ENCODE measurements at regions not wholly inside any gene's neighbourhood (a gene's known extent, or its start where the extent isn't known, plus 50 kb on each side); places are given as distances from the start of the nearest gene placed in this dataset.

DNA sequence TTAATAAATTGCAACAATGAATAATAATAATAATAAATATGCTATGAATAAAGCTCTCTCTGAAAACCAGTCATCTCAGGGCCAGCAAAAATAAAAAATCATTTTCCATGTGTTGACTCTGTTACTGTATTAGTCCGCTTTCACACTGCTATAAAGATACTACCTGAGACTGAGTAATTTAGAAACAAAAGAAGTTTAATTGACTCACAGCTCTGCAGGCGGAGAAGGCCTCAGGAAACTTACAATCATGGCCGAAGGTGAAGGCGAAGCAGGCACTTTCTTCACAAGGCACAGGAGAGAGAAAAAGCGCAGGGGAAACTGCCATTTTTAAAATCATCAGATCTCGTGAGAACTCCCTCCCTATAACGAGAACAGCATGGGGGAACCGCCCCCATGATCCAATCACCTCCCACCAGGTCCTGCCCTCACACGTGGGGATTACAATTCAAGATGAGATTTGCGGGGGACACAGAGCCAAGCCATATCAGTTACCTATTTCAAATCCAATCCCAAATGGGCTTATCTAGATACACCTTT is 224.1 kb downstream of the IGSF11 start:
- Histone ChIP-seq H3K4me1 (ENCODE audit: control insufficient read depth in 5 of 5, insufficient read depth in 5 of 5, low read length in 5 of 5) (peaks cover 0 to 17% (median 0%) of the 10 kb centered on the region in 5 donors), H3K9me3 (ENCODE audit: control insufficient read depth in 4 of 4, insufficient read depth in 3 of 4, low read length in 3 of 4) (no peaks in the 10 kb centered on the region), H3K36me3 (ENCODE audit: control insufficient read depth in 4 of 4, insufficient read depth in 4 of 4, low read length in 4 of 4) (no peaks in the 10 kb centered on the region), H3K9ac (ENCODE audit: insufficient read depth in 1 of 2, low read length in 2 of 2) (no peak overlapping the region), H3K27ac (ENCODE audit: low read depth in 1 of 2, low read length in 1 of 2) (no peak overlapping the region), H3K27me3 (ENCODE audit: control insufficient read depth in 3 of 3, insufficient read depth in 3 of 3, low read length in 2 of 3) (no peaks in the 10 kb centered on the region), H3K4me3 (no peak overlapping the region)
- TF ChIP-seq, protein P1, sequence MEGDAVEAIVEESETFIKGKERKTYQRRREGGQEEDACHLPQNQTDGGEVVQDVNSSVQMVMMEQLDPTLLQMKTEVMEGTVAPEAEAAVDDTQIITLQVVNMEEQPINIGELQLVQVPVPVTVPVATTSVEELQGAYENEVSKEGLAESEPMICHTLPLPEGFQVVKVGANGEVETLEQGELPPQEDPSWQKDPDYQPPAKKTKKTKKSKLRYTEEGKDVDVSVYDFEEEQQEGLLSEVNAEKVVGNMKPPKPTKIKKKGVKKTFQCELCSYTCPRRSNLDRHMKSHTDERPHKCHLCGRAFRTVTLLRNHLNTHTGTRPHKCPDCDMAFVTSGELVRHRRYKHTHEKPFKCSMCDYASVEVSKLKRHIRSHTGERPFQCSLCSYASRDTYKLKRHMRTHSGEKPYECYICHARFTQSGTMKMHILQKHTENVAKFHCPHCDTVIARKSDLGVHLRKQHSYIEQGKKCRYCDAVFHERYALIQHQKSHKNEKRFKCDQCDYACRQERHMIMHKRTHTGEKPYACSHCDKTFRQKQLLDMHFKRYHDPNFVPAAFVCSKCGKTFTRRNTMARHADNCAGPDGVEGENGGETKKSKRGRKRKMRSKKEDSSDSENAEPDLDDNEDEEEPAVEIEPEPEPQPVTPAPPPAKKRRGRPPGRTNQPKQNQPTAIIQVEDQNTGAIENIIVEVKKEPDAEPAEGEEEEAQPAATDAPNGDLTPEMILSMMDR (IDR thresholded peaks at IDR 0.05; ENCODE audit: control extremely low read depth, extremely low read depth) = no peak
- no peak for DNase-seq
- WGBS, 2 donors = 85 to 89% methylated on average over 10 of the region's 10 CpGs
- ATAC-seq (ENCODE audit: insufficient read depth, low FRiP score) = no peak

DNA sequence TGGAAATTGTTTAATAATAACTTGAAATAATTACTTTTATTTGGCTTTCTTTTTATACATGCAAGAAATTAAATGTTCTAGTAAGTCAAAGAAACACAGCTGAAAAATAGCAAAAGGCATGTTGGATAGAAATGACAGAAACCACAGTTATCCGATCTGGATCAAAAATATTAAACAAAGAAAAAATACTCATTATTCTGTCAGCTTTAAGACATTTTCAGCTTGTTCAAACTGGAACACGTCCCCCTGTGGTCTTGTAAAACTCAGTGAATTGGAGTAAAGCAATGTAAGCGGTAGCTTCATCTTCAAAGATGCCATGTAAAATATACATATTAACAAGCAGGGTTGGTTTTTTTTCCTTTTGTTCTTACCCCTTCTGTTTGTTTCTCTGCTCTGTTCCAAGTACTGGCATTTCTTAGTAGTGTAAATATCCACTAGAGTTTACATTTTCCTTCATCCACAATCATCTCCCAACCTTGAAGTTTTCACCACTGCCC is 223.4 kb downstream of the IGSF11 start:
- Histone ChIP-seq H3K9me3 (ENCODE audit: control insufficient read depth in 4 of 4, insufficient read depth in 3 of 4, low read length in 3 of 4) (no peaks in the 10 kb centered on the region), H3K4me1 (ENCODE audit: control insufficient read depth in 5 of 5, insufficient read depth in 5 of 5, low read length in 5 of 5) (peaks cover 0 to 17% (median 0%) of the 10 kb centered on the region in 5 donors), H3K9ac (ENCODE audit: insufficient read depth in 1 of 2, low read length in 2 of 2) (peak overlapping the region in 1 of 2 donors; percentile 3), H3K27me3 (ENCODE audit: control insufficient read depth in 3 of 3, insufficient read depth in 3 of 3, low read length in 2 of 3) (no peaks in the 10 kb centered on the region), H3K27ac (ENCODE audit: low read depth in 1 of 2, low read length in 1 of 2) (no peak overlapping the region), H3K36me3 (ENCODE audit: control insufficient read depth in 4 of 4, insufficient read depth in 4 of 4, low read length in 4 of 4) (no peaks in the 10 kb centered on the region), H3K4me3 (no peak overlapping the region)
- DNase-seq (peak in 2 of 3 donors; percentile 76 to 91), ATAC-seq (ENCODE audit: insufficient read depth, low FRiP score) (no peak)
- TF ChIP-seq, protein P1 (IDR thresholded peaks at IDR 0.05; ENCODE audit: control extremely low read depth, extremely low read depth) = no peak
- 69 to 78% methylated on average over 3 of the region's 3 CpGs for WGBS, 2 donors

DNA sequence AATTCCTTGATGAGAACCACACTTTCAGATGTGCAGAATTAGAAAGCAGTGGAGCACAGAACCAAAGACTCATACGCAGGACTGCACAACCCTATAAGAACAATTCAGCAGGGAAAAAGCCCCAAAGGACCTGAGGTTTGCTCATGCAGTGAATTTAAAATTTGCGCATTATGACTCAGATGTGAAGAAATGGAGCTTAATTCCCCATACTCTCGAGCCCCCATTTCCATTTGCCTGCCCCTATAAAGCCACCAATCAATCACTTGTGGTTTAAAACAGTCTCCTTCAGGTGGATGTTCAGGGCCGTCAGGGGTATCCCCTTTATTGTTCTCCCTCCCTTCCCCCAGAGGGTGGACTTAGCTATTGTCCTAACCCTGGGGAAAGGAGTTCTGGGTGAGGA is 221.2 kb downstream of the IGSF11 start:
- 70 to 74% methylated on average over 4 of the region's 4 CpGs for WGBS, 2 donors
- no peaks in the 10 kb centered on the region for H3K27me3 ChIP-seq (ENCODE audit: control insufficient read depth in 3 of 3, insufficient read depth in 3 of 3, low read length in 2 of 3)
- H3K9ac ChIP-seq (ENCODE audit: insufficient read depth in 1 of 2, low read length in 2 of 2) = no peak overlapping the region
- H3K9me3 ChIP-seq (ENCODE audit: control insufficient read depth in 4 of 4, insufficient read depth in 3 of 4, low read length in 3 of 4) = no peaks in the 10 kb centered on the region
- TF ChIP-seq, protein P1 (IDR thresholded peaks at IDR 0.05; ENCODE audit: control extremely low read depth, extremely low read depth) = no peak
- DNase-seq (no peak), ATAC-seq (ENCODE audit: insufficient read depth, low FRiP score) (no peak)
- H3K27ac ChIP-seq (ENCODE audit: low read depth in 1 of 2, low read length in 1 of 2) = no peak overlapping the region
- no peaks in the 10 kb centered on the region for H3K36me3 ChIP-seq (ENCODE audit: control insufficient read depth in 4 of 4, insufficient read depth in 4 of 4, low read length in 4 of 4)
- peaks cover 0 to 24% (median 0%) of the 10 kb centered on the region in 5 donors for H3K4me1 ChIP-seq (ENCODE audit: control insufficient read depth in 5 of 5, insufficient read depth in 5 of 5, low read length in 5 of 5)
- H3K4me3 ChIP-seq = no peak overlapping the region

DNA sequence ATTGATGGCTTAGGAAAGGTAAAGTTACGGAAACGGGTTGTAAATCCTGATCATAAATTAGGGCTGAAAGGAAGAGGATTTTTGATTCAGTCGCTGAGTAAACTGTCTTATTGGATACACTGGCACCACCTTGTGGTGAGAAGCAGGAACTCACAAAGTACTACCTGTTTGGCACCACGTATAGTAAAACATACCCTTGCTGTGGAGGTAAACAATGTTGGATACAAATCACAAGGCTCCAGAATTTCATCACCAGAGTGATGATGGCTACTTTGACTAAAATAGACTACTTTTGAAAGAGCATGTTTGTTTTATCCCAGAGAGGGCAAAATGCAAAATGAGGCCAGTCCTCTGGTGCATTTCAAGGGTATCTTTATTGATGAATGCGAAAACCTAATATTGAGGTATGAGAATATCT is 216.9 kb downstream of the IGSF11 start:
- Histone ChIP-seq H3K36me3 (ENCODE audit: control insufficient read depth in 4 of 4, insufficient read depth in 4 of 4, low read length in 4 of 4) (no peaks in the 10 kb centered on the region), H3K4me1 (ENCODE audit: control insufficient read depth in 5 of 5, insufficient read depth in 5 of 5, low read length in 5 of 5) (peaks cover 0 to 7% (median 0%) of the 10 kb centered on the region in 5 donors), H3K9ac (ENCODE audit: insufficient read depth in 1 of 2, low read length in 2 of 2) (no peak overlapping the region), H3K9me3 (ENCODE audit: control insufficient read depth in 4 of 4, insufficient read depth in 3 of 4, low read length in 3 of 4) (no peaks in the 10 kb centered on the region), H3K27ac (ENCODE audit: low read depth in 1 of 2, low read length in 1 of 2) (no peak overlapping the region), H3K27me3 (ENCODE audit: control insufficient read depth in 3 of 3, insufficient read depth in 3 of 3, low read length in 2 of 3) (no peaks in the 10 kb centered on the region), H3K4me3 (no peak overlapping the region)
- DNase-seq (peak; percentile 41 to 81 (median 76)), ATAC-seq (ENCODE audit: insufficient read depth, low FRiP score) (peak; percentile 56)
- TF ChIP-seq, protein P1 (IDR thresholded peaks at IDR 0.05; ENCODE audit: control extremely low read depth, extremely low read depth) = no peak
- WGBS, 2 donors = 24 to 28% methylated on average over 5 of the region's 5 CpGs
